HG02798 (cell line): ENCODE measurements at regions not wholly inside any gene's neighbourhood (a gene's known extent, or its start where the extent isn't known, plus 50 kb on each side); places are given as distances from the start of the nearest gene placed in this dataset.

ENCODE experiments used
- ATAC-seq: cut with Tn5 transposase; IDR thresholded peaks from one replicate; pipeline ENCODE4 v1.9.1; 2021; ENCODE audit warnings: mild to moderate bottlenecking; ENCODE audit not compliant: unreplicated experiment, poor library complexity

- ATAC-seq, result no peak
These were observed 81.3 kb upstream of the ITGA6 start for GRCh38 chr2:172345956-172346555.

GRCh38 chr2:172348555-172349288 is 78.7 kb upstream of the ITGA6 start:
- no peak for ATAC-seq

GRCh38 chr2:172350839-172351479 is 76.4 kb upstream of the ITGA6 start:
- ATAC-seq, result no peak

- no peak for ATAC-seq
These were observed 75.8 kb upstream of the ITGA6 start for GRCh38 chr2:172351586-172351985.

- ATAC-seq, result no peak
These were observed 73.0 kb upstream of the ITGA6 start for GRCh38 chr2:172354347-172354746.

GRCh38 chr2:172357442-172357841 is 69.9 kb upstream of the ITGA6 start:
- no peak for ATAC-seq

- no peak for ATAC-seq
These were observed 68.5 kb upstream of the ITGA6 start for GRCh38 chr2:172358691-172359556.

- ATAC-seq, result no peak
These were observed 66.0 kb upstream of the ITGA6 start for GRCh38 chr2:172361360-172361759.

- no peak for ATAC-seq
These were observed 65.5 kb upstream of the ITGA6 start for GRCh38 chr2:172361840-172362239.

- ATAC-seq, result no peak
These were observed 63.1 kb upstream of the ITGA6 start for GRCh38 chr2:172364261-172364660.

GRCh38 chr2:172366596-172367150 is 60.7 kb upstream of the ITGA6 start:
- ATAC-seq, result no peak

GRCh38 chr2:172370821-172371455 is 56.4 kb upstream of the ITGA6 start:
- no peak for ATAC-seq

- ATAC-seq, result no peak
These were observed 55.0 kb upstream of the ITGA6 start for GRCh38 chr2:172372436-172372835.

- no peak for ATAC-seq
These were observed 54.3 kb upstream of the ITGA6 start for GRCh38 chr2:172373076-172373475.

GRCh38 chr2:172373766-172374165 is 53.6 kb upstream of the ITGA6 start:
- ATAC-seq, result no peak

GRCh38 chr2:172374318-172375240 is 52.8 kb upstream of the ITGA6 start:
- ATAC-seq, result no peak

GRCh38 chr2:172375251-172375650 is 52.1 kb upstream of the ITGA6 start:
- no peak for ATAC-seq

GRCh38 chr2:172376016-172376415 is 51.4 kb upstream of the ITGA6 start:
- no peak for ATAC-seq
